ENCODE measurements at regions not wholly inside any gene's neighbourhood (a gene's known extent, or its start where the extent isn't known, plus 50 kb on each side); places are given as distances from the start of the nearest gene placed in this dataset.

DNA sequence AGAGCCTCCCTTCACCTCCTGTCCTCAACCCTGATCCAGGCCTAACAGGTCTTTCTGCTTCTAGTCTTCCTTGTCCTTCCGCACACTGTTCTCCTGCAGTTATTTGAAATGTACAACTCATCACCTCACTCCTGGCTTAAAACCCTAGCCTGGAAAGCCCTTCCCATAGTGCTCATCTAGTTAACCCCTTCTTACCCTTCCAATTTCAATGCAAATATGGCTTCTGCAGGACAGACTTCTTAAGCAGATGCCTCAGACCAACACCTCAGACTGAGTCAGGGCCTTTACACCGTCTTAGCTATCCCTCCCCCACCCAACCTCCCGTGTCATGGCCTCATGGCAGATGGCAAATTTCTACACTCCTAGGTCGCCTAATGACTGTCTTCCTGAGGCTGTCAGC, 130.4 kb downstream of the BCOR start:
- TF ChIP-seq POLR2A (IDR thresholded peaks at IDR 0.05) = no peak
- TF ChIP-seq, protein P1, sequence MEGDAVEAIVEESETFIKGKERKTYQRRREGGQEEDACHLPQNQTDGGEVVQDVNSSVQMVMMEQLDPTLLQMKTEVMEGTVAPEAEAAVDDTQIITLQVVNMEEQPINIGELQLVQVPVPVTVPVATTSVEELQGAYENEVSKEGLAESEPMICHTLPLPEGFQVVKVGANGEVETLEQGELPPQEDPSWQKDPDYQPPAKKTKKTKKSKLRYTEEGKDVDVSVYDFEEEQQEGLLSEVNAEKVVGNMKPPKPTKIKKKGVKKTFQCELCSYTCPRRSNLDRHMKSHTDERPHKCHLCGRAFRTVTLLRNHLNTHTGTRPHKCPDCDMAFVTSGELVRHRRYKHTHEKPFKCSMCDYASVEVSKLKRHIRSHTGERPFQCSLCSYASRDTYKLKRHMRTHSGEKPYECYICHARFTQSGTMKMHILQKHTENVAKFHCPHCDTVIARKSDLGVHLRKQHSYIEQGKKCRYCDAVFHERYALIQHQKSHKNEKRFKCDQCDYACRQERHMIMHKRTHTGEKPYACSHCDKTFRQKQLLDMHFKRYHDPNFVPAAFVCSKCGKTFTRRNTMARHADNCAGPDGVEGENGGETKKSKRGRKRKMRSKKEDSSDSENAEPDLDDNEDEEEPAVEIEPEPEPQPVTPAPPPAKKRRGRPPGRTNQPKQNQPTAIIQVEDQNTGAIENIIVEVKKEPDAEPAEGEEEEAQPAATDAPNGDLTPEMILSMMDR (IDR thresholded peaks at IDR 0.05) = no peak

Measured in thyroid gland (tissue), 4 donors.